Heart right ventricle (tissue), 16 donors: ENCODE measurements at regions not wholly inside any gene's neighbourhood (a gene's known extent, or its start where the extent isn't known, plus 50 kb on each side); places are given as distances from the start of the nearest gene placed in this dataset.
"Not testable (repeated sequence)": the region's sequence is repeated elsewhere in the genome, so short reads cannot be mapped to it uniquely, and the experiment has no call there.

Source experiments
- ATAC-seq, 8 donors: fragments of 200-7000 bp; cut with Tn5 transposase; one replicate each; pipeline ENCODE4 v1.9.1; 2020; ENCODE audit warnings: mild to moderate bottlenecking in 8 of 8, moderate library complexity in 8 of 8, moderate number of reproducible peaks in 1 of 8
- DNase-seq, 2 donors: peaks; one replicate each; pipeline ENCODE4 v3.0.0-alpha.2; 2020
- H3K27ac ChIP-seq, 10 donors: fragments of 200-600 bp; sonication (generic) in 2 of 10; one replicate each; pipeline versions ENCODE4 v1.5.0 to v1.8.0; 2020 to 2022; ENCODE audit warnings: mild to moderate bottlenecking in 3 of 10
- H3K27me3 ChIP-seq, 7 donors: fragments of 200-600 bp; one replicate each; pipeline ENCODE4 v1.8.0; 2021 to 2022; ENCODE audit warnings: mild to moderate bottlenecking in 2 of 7
- H3K36me3 ChIP-seq, 9 donors: fragments of 200-600 bp; sonication (generic) in 1 of 9; one replicate each; pipeline versions ENCODE4 v1.5.0 to v1.8.0; 2020 to 2022; ENCODE audit warnings: mild to moderate bottlenecking in 2 of 9
- H3K4me1 ChIP-seq, 9 donors: fragments of 200-600 bp; sonication (generic) in 1 of 9; one replicate each; pipeline versions ENCODE4 v1.5.0 to v1.8.0; 2020 to 2022; ENCODE audit warnings: mild to moderate bottlenecking in 4 of 9
- H3K4me3 ChIP-seq, 10 donors: fragments of 200-600 bp; sonication (generic) in 2 of 10; one replicate each; pipeline versions ENCODE4 v1.5.0 to v1.8.0; 2020 to 2022; ENCODE audit warnings: mild to moderate bottlenecking in 7 of 10, moderate library complexity in 2 of 10
- H3K9me3 ChIP-seq, 11 donors: fragments of 200-600 bp in 10 of 11; sonication (generic) in 2 of 11; one replicate each; pipeline versions ENCODE4 v1.5.0 to v1.8.0; 2013 to 2022; ENCODE audit warnings: mild to moderate bottlenecking in 2 of 11, control low read depth in 1 of 11, moderate library complexity in 1 of 11
- CTCF ChIP-seq, 9 donors: fragments of 200-600 bp; sonication (generic) in 2 of 9; IDR thresholded peaks; one replicate each; pipeline versions ENCODE4 v1.5.0 to v1.8.0; 2021 to 2022; ENCODE audit warnings: antibody characterized with exemption in 9 of 9, mild to moderate bottlenecking in 5 of 9, moderate library complexity in 1 of 9
- WGBS, 2 donors: extraction: QIAGEN DNeasy Blood & Tissue Kit; methylation state at CpG; one replicate each; pipeline ENCODE4 v1.1.7; 2013; ENCODE audit warnings: inconsistent platforms in 1 of 2; 5-methylcytosine and 5-hydroxymethylcytosine counted together
- intact Hi-C, 10 donors: fragments of 100-400 bp; cut with DNase I; formaldehyde crosslinking; loops; one replicate each; pipeline versions ENCODE4 v1.11.1 to v1.14.2; 2022
- donor health status: Arrhythmogenic right ventricular cardiomyopathy.
- donor health status: ischemic (EF 13 %, LVEDD 7.1; RV severe dilation, severe dysfunction).
- donor health status: healthy with polysubstance abuse.
- donor health status: DM: no; HTN: yes; CAD: no.
- donor health status: DM: no; HTN: no; CAD: no.
- donor health status: ischemic (EF 25% LVEDD 6.9; RV normal size, moderate dysfunction).
- donor health status: ischemic (EF 25% LVEDD 5.7; RV mildly dilated, moderate dysfunction).
- donor health status: healthy.
- donor health status: DM: yes; HTN: yes; CAD: no.
- donor health status: Ischemic cardiomyopathy.
- donor health status: ischemic (EF 35%, LVEDD 5.7; RV mildly dilated, moderate dysfunction).
- donor health status: nonischemic (EF 11% LVEDD 7.7; RV severe dilation, severe dysfunction).
- donor health status: DM: yes; HTN: yes; CAD: no.
- donor health status: PGD.
- donor health status: ischemic (EF 29% LVEDD 5.4; RV normal size, mild dysfunction).
- donor health status: nonischemic (EF 23%, LVEDD 6.1; RV moderate dilation, normal function).

- DNase-seq, H3K36me3 ChIP-seq, intact Hi-C loops, ATAC-seq, H3K27ac ChIP-seq, H3K27me3 ChIP-seq, H3K4me3 ChIP-seq, H3K4me1 ChIP-seq: not testable (repeated sequence)
- peaks cover 0 to 17% (median 0%) of the 10 kb centered on the region in 11 donors for H3K9me3 ChIP-seq
- WGBS, 2 donors = 90 to 91% methylated on average over 17 of the region's 17 CpGs
These were observed 83.0 kb downstream of the POTEC start for GRCh38 chr18:14460364-14460763.

- H3K27me3 ChIP-seq, H3K4me3 ChIP-seq, H3K36me3 ChIP-seq, DNase-seq, intact Hi-C loops, ATAC-seq, H3K27ac ChIP-seq, H3K4me1 ChIP-seq: not testable (repeated sequence)
- H3K9me3 ChIP-seq = peaks cover 0 to 17% (median 0%) of the 10 kb centered on the region in 11 donors
- WGBS, 2 donors = 83 to 85% methylated on average over 23 of the region's 23 CpGs
These were observed 83.6 kb downstream of the POTEC start for GRCh38 chr18:14459826-14460225.

GRCh38 chr18:14458009-14458945, 85.1 kb downstream of the POTEC start:
- H3K4me1 ChIP-seq, H3K27me3 ChIP-seq, intact Hi-C loops, ATAC-seq, H3K27ac ChIP-seq, H3K36me3 ChIP-seq, H3K9me3 ChIP-seq: not testable (repeated sequence)
- WGBS, 2 donors = 10 to 17% methylated on average over 42 to 57 of the region's 62 CpGs
- H3K4me3 ChIP-seq = peak overlapping the region in 9 of 10 donors; percentile 8 to 49 (median 38)
- DNase-seq = peak; percentile 58 to 66
- TF ChIP-seq CTCF (IDR thresholded peaks at IDR 0.05) = peak in 8 of 9 donors; percentile 45 to 69 (median 56)

- Histone ChIP-seq H3K4me3 (peak overlapping the region; percentile 26 to 53 (median 44)), H3K27ac (peak overlapping the region in 8 of 10 donors; percentile 43 to 67 (median 61))
- ATAC-seq, intact Hi-C loops, H3K9me3 ChIP-seq, H3K36me3 ChIP-seq, H3K27me3 ChIP-seq, H3K4me1 ChIP-seq: not testable (repeated sequence)
- peak in 1 of 2 donors; percentile 35 for DNase-seq
- 1 to 2% methylated on average over 22 to 29 of the region's 46 CpGs for WGBS, 2 donors
These were observed 92.8 kb downstream of the POTEC start for GRCh38 chr18:14450637-14451009.

GRCh38 chr18:14449995-14450636, 93.3 kb downstream of the POTEC start:
- peak in 1 of 2 donors; percentile 54 for DNase-seq
- intact Hi-C loops = not testable (repeated sequence)

GRCh38 chr18:14449062-14449461, 94.3 kb downstream of the POTEC start:
- H3K36me3 ChIP-seq, H3K4me3 ChIP-seq, intact Hi-C loops, H3K4me1 ChIP-seq, H3K9me3 ChIP-seq, H3K27ac ChIP-seq, H3K27me3 ChIP-seq, ATAC-seq, DNase-seq: not testable (repeated sequence)
- WGBS, 2 donors = 85 to 87% methylated on average over 9 of the region's 12 CpGs

More at GRCh38 chr18:14449995-14450636, 93.3 kb downstream of the POTEC start:
- WGBS, 2 donors = 8 to 12% methylated on average over 29 to 55 of the region's 60 CpGs
- H3K4me3 ChIP-seq = peak overlapping the region in 9 of 10 donors; percentile 26 to 53 (median 48)
- H3K9me3 ChIP-seq, H3K4me1 ChIP-seq, H3K27me3 ChIP-seq, H3K36me3 ChIP-seq: not testable (repeated sequence)
- TF ChIP-seq CTCF (IDR thresholded peaks at IDR 0.05) = peak in 3 of 9 donors; percentile 12 to 35 (median 25)
- peak overlapping the region in 8 of 10 donors; percentile 43 to 67 (median 61) for H3K27ac ChIP-seq
- peak in 5 of 8 donors; percentile 58 to 89 (median 78) for ATAC-seq

GRCh38 chr18:14447715-14448114, 95.7 kb downstream of the POTEC start:
- intact Hi-C loops, DNase-seq, ATAC-seq, H3K36me3 ChIP-seq, H3K27me3 ChIP-seq, H3K27ac ChIP-seq, H3K4me1 ChIP-seq, H3K4me3 ChIP-seq, H3K9me3 ChIP-seq: not testable (repeated sequence)
- 74 to 85% methylated on average over 4 of the region's 4 CpGs for WGBS, 2 donors

GRCh38 chr18:14435460-14435859, 107.9 kb downstream of the POTEC start:
- intact Hi-C loops, H3K4me3 ChIP-seq, H3K36me3 ChIP-seq, H3K27ac ChIP-seq, H3K9me3 ChIP-seq, ATAC-seq, H3K4me1 ChIP-seq, DNase-seq: not testable (repeated sequence)
- H3K27me3 ChIP-seq = peaks cover 0 to 20% (median 0%) of the 10 kb centered on the region in 7 donors
- 54 to 62% methylated on average over 3 to 4 of the region's 4 CpGs for WGBS, 2 donors

GRCh38 chr18:14432371-14432770, 111.0 kb downstream of the POTEC start:
- H3K27me3 ChIP-seq = peaks cover 0 to 25% (median 0%) of the 10 kb centered on the region in 7 donors
- H3K9me3 ChIP-seq, H3K4me1 ChIP-seq, ATAC-seq, H3K4me3 ChIP-seq, H3K36me3 ChIP-seq, H3K27ac ChIP-seq, intact Hi-C loops, DNase-seq: not testable (repeated sequence)
- WGBS, 2 donors = 91% methylated on average over 9 to 10 of the region's 10 CpGs
